Caco-2 (cell line): ENCODE measurements at regions not wholly inside any gene's neighbourhood (a gene's known extent, or its start where the extent isn't known, plus 50 kb on each side); places are given as distances from the start of the nearest gene placed in this dataset.

Experiments
- BruUV-seq: library from RNA; stranded (reverse); fragments of 400-500 nt; replicated peaks from 2 replicates; lab custom pipeline; 2021; lab: Mats Ljungman, UMichigan
- CTCF ChIA-PET: fragments of 300-600 bp; sonication (Branson Sonifier 250); formaldehyde crosslinking; loops from one replicate; lab custom pipeline; 2022; ENCODE audit warnings: antibody characterized with exemption; lab: Charles Lee
- POLR2A ChIA-PET: fragments of 300-600 bp; sonication (Branson Sonifier 250); formaldehyde crosslinking; loops from one replicate; lab custom pipeline; 2022; ENCODE audit warnings: antibody characterized with exemption; lab: Charles Lee
- DNase-seq, 2 experiments: peaks; one replicate each; pipeline versions ENCODE4 v3.0.0 to v3.0.0-alpha.2; 2020 to 2022
- H3K27me3 ChIP-seq: replicated peaks from 2 replicates; pipeline ENCODE4 v1.6.0; 2011; ENCODE audit warnings: low read length; ENCODE audit not compliant: control insufficient read depth, insufficient read depth
- H3K36me3 ChIP-seq: 2 replicates; pipeline ENCODE4 v1.5.1; 2011; ENCODE audit warnings: low read length; ENCODE audit not compliant: control insufficient read depth, insufficient read depth
- H3K4me1 ChIP-seq: fragments of 250-450 bp; sonication (Bioruptor Pico); 2 replicates; pipeline ENCODE4 v1.5.1; 2020; ENCODE audit warnings: mild to moderate bottlenecking
- H3K4me3 ChIP-seq: 2 replicates; pipeline ENCODE4 v1.5.1; 2011; ENCODE audit warnings: low read depth, mild to moderate bottlenecking, control low read depth, low read length
- H3K9me3 ChIP-seq: fragments of 250-450 bp; sonication (Bioruptor Pico); 2 replicates; pipeline ENCODE4 v1.5.1; 2020; ENCODE audit warnings: mild to moderate bottlenecking, moderate library complexity
- H3K27ac Mint-ChIP-seq: one replicate; pipeline ENCODE4 v1.8.0; 2022; ENCODE audit warnings: mixed read lengths; ENCODE audit not compliant: unreplicated experiment
- H3K27me3 Mint-ChIP-seq: one replicate; pipeline ENCODE4 v1.8.0; 2022; ENCODE audit warnings: mixed read lengths; ENCODE audit not compliant: insufficient read depth, unreplicated experiment
- H3K36me3 Mint-ChIP-seq: one replicate; pipeline ENCODE4 v1.8.0; 2022; ENCODE audit warnings: mild to moderate bottlenecking, mixed read lengths; ENCODE audit not compliant: insufficient read depth, unreplicated experiment
- H3K4me1 Mint-ChIP-seq: one replicate; pipeline ENCODE4 v1.8.0; 2022; ENCODE audit warnings: low read depth, mixed read lengths; ENCODE audit not compliant: unreplicated experiment
- H3K4me3 Mint-ChIP-seq: one replicate; pipeline ENCODE4 v1.8.0; 2022; ENCODE audit warnings: mild to moderate bottlenecking, moderate library complexity, mixed read lengths; ENCODE audit not compliant: unreplicated experiment
- H3K9me3 Mint-ChIP-seq: one replicate; pipeline ENCODE4 v1.8.0; 2022; ENCODE audit warnings: mixed read lengths; ENCODE audit not compliant: unreplicated experiment
- CTCF ChIP-seq, 2 experiments: fragments of 200-600 bp in 1 of 2; IDR thresholded peaks; 1 replicate in 1 of 2; 2 replicates in 1 of 2; pipeline versions ENCODE4 v1.5.1 to v1.8.0; 2011 to 2022; ENCODE audit warnings: antibody characterized with exemption in 1 of 2, control low read depth in 1 of 2, inconsistent platforms in 1 of 2, low read depth in 1 of 2, low read length in 1 of 2, mild to moderate bottlenecking in 1 of 2, moderate library complexity in 1 of 2; ENCODE audit not compliant: insufficient read depth in 1 of 2, severe bottlenecking in 1 of 2, unreplicated experiment in 1 of 2
- intact Hi-C: fragments of 100-400 bp; cut with micrococcal nuclease; formaldehyde crosslinking; loops from one replicate; pipeline ENCODE4 v1.10.0; 2022; ENCODE audit not compliant: unreplicated experiment

- ChIA-PET CTCF (no interaction called here), POLR2A (no interaction called here)
- Histone ChIP-seq H3K9me3 (no peaks in the 10 kb centered on the region), H3K4me3 (no peak overlapping the region), H3K27me3 (no peaks in the 10 kb centered on the region), H3K4me1 (peaks cover 6% of the 10 kb centered on the region; the same call in 1 of the 2 replicates), H3K36me3 (no peaks in the 10 kb centered on the region)
- peaks cover 6% of the 10 kb centered on the region for H3K4me1 Mint-ChIP-seq
- intact Hi-C loops, result no loop called here
- peak; percentile 14 to 48 for DNase-seq
- no peak overlapping the region for H3K4me3 Mint-ChIP-seq
- no peak overlapping the region for H3K27ac Mint-ChIP-seq
- no peaks in the 10 kb centered on the region for H3K27me3 Mint-ChIP-seq
- H3K9me3 Mint-ChIP-seq, result no peaks in the 10 kb centered on the region
- H3K36me3 Mint-ChIP-seq, result no peaks in the 10 kb centered on the region
- no TSS peak for BruUV-seq
- TF ChIP-seq CTCF (IDR thresholded peaks at IDR 0.05; ENCODE audit: insufficient read depth in 1 of 2, low read depth in 1 of 2, low read length in 1 of 2, severe bottlenecking in 1 of 2, unreplicated experiment in 1 of 2), result no peak
Measured at GRCh38 chr5:121273833-121274433, 577.7 kb upstream of the FTMT start.

- Mint-ChIP-seq H3K36me3 (no peaks in the 10 kb centered on the region), H3K27ac (no peak overlapping the region), H3K4me1 (no peaks in the 10 kb centered on the region), H3K27me3 (no peaks in the 10 kb centered on the region), H3K9me3 (no peaks in the 10 kb centered on the region), H3K4me3 (no peak overlapping the region)
- DNase-seq, result no peak
- Histone ChIP-seq H3K27me3 (no peaks in the 10 kb centered on the region), H3K36me3 (no peaks in the 10 kb centered on the region), H3K4me1 (no peaks in the 10 kb centered on the region), H3K9me3 (no peaks in the 10 kb centered on the region), H3K4me3 (no peak overlapping the region)
- TF ChIP-seq CTCF (IDR thresholded peaks at IDR 0.05; ENCODE audit: insufficient read depth in 1 of 2, low read depth in 1 of 2, low read length in 1 of 2, severe bottlenecking in 1 of 2, unreplicated experiment in 1 of 2), result no peak
- intact Hi-C loops, result no loop called here
- no TSS peak for BruUV-seq
- ChIA-PET POLR2A (no interaction called here), CTCF (no interaction called here)
Measured at GRCh38 chr5:121279801-121280200, 571.9 kb upstream of the FTMT start.

- Histone ChIP-seq H3K27me3 (no peaks in the 10 kb centered on the region), H3K4me3 (no peak overlapping the region), H3K4me1 (no peaks in the 10 kb centered on the region), H3K36me3 (no peaks in the 10 kb centered on the region), H3K9me3 (no peaks in the 10 kb centered on the region)
- DNase-seq, result no peak
- H3K27me3 Mint-ChIP-seq, result no peaks in the 10 kb centered on the region
- no peak for TF ChIP-seq CTCF (IDR thresholded peaks at IDR 0.05; ENCODE audit: insufficient read depth in 1 of 2, low read depth in 1 of 2, low read length in 1 of 2, severe bottlenecking in 1 of 2, unreplicated experiment in 1 of 2)
- H3K9me3 Mint-ChIP-seq, result no peaks in the 10 kb centered on the region
- no peak overlapping the region for H3K27ac Mint-ChIP-seq
- ChIA-PET POLR2A (no interaction called here), CTCF (no interaction called here)
- BruUV-seq, result no TSS peak
- H3K36me3 Mint-ChIP-seq, result no peaks in the 10 kb centered on the region
- no peak overlapping the region for H3K4me3 Mint-ChIP-seq
- intact Hi-C loops, result no loop called here
- H3K4me1 Mint-ChIP-seq, result no peaks in the 10 kb centered on the region
Measured at GRCh38 chr5:121285801-121286521, 565.7 kb upstream of the FTMT start.
